Adrenal gland (tissue), 9 donors: ENCODE measurements at regions not wholly inside any gene's neighbourhood (a gene's known extent, or its start where the extent isn't known, plus 50 kb on each side); places are given as distances from the start of the nearest gene placed in this dataset.

Source experiments
- DNase-seq, 7 donors: peaks; one replicate each; pipeline ENCODE4 v3.0.0-alpha.2; 2019 to 2020
- H3K27ac ChIP-seq, 5 donors: fragments of 200-600 bp; sonication (generic) in 4 of 5; 1 replicate in 3 of 5; 2 replicates in 2 of 5; pipeline versions ENCODE4 v1.5.1 to v1.8.0; 2016 to 2020; ENCODE audit warnings: mild to moderate bottlenecking in 1 of 5
- H3K27me3 ChIP-seq: fragments of 200-600 bp; 2 replicates; pipeline ENCODE4 v1.8.0; 2021
- H3K36me3 ChIP-seq, 2 donors: fragments of 200-600 bp; replicated peaks in 1 of 2; 1 replicate in 1 of 2; 2 replicates in 1 of 2; pipeline versions ENCODE4 v1.5.1 to v1.8.0; 2018 to 2022
- H3K4me1 ChIP-seq, 2 donors: fragments of 200-600 bp; replicated peaks in 1 of 2; 1 replicate in 1 of 2; 2 replicates in 1 of 2; pipeline versions ENCODE4 v1.5.1 to v1.8.0; 2018 to 2021
- H3K4me3 ChIP-seq, 4 donors: fragments of 200-600 bp; sonication (generic) in 3 of 4; one replicate each; pipeline ENCODE4 v1.5.1; 2016 to 2018
- H3K9me3 ChIP-seq, 3 donors: fragments of 200-600 bp; sonication (generic) in 1 of 3; replicated peaks in 1 of 3; 1 replicate in 2 of 3; 2 replicates in 1 of 3; pipeline versions ENCODE4 v1.5.1 to v1.8.0; 2016 to 2021
- POLR2A ChIP-seq, 2 donors: fragments of 450-650 bp; IDR thresholded peaks; one replicate each; pipeline ENCODE4 v1.6.1; 2017; ENCODE audit warnings: antibody characterized with exemption in 2 of 2, mild to moderate bottlenecking in 2 of 2, moderate library complexity in 1 of 2
- WGBS, 4 donors: extraction: QIAGEN DNeasy Blood & Tissue Kit in 2 of 4; methylation state at CpG; one replicate each; pipeline versions ENCODE4 v1.1.5 to v1.1.7; 2013 to 2017; 5-methylcytosine and 5-hydroxymethylcytosine counted together
- intact Hi-C, 2 donors: fragments of 100-400 bp; cut with DNase I; formaldehyde crosslinking; loops; one replicate each; pipeline versions ENCODE4 v1.14.1 to v1.15.0; 2022 to 2023
- TF ChIP-seq, protein P1 (sequence below), 6 experiments: fragments of 450-650 bp in 4 of 6; fragments of 200-600 bp in 2 of 6; sonication (generic) in 1 of 6; IDR thresholded peaks; 1 replicate in 5 of 6; 2 replicates in 1 of 6; pipeline versions ENCODE4 v1.5.1 to v1.8.0; 2016 to 2021; ENCODE audit warnings: antibody characterized with exemption in 6 of 6, mild to moderate bottlenecking in 2 of 6, moderate library complexity in 1 of 6
- donor health status: healthy with polysubstance abuse.
- donor health status: Bipolar disorder and iron deficiency.
- donor health status: DM: yes; HTN: yes; CAD: no.
- donor health status: DM: no; HTN: no; CAD: no.
- donor health status: DM: no; HTN: no; CAD: no.

DNA sequence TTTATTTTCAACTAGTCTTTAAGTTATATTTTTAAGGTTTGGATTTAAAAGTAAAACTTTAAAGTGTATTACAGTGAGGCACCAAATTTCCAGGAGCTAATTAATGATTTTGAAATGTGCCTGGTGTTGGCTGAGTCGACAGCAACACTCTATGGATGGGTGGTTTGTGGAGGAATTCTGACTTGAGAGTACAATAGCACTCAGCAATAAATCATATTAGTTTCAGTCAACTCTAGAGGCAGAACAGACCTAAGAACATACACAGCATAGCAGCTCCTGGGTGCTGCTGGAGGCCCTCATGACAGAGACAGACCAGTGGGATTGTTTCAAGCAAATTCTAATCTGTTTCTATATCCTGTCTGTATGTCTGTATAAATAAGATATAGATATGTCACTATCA, 673.4 kb downstream of the TRIML1 start:
- Histone ChIP-seq H3K4me3 (no peak overlapping the region), H3K27ac (no peak overlapping the region), H3K4me1 (no peaks in the 10 kb centered on the region), H3K9me3 (no peaks in the 10 kb centered on the region), H3K36me3 (no peaks in the 10 kb centered on the region), H3K27me3 (no peaks in the 10 kb centered on the region)
- no peak for DNase-seq
- WGBS, 4 donors, result 49 to 65% (median 60%) methylated on average over 1 of the region's 1 CpG
- TF ChIP-seq, protein P1, sequence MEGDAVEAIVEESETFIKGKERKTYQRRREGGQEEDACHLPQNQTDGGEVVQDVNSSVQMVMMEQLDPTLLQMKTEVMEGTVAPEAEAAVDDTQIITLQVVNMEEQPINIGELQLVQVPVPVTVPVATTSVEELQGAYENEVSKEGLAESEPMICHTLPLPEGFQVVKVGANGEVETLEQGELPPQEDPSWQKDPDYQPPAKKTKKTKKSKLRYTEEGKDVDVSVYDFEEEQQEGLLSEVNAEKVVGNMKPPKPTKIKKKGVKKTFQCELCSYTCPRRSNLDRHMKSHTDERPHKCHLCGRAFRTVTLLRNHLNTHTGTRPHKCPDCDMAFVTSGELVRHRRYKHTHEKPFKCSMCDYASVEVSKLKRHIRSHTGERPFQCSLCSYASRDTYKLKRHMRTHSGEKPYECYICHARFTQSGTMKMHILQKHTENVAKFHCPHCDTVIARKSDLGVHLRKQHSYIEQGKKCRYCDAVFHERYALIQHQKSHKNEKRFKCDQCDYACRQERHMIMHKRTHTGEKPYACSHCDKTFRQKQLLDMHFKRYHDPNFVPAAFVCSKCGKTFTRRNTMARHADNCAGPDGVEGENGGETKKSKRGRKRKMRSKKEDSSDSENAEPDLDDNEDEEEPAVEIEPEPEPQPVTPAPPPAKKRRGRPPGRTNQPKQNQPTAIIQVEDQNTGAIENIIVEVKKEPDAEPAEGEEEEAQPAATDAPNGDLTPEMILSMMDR (IDR thresholded peaks at IDR 0.05), result no peak
- TF ChIP-seq POLR2A (IDR thresholded peaks at IDR 0.05), result no peak
- intact Hi-C loops, result no loop called here

DNA sequence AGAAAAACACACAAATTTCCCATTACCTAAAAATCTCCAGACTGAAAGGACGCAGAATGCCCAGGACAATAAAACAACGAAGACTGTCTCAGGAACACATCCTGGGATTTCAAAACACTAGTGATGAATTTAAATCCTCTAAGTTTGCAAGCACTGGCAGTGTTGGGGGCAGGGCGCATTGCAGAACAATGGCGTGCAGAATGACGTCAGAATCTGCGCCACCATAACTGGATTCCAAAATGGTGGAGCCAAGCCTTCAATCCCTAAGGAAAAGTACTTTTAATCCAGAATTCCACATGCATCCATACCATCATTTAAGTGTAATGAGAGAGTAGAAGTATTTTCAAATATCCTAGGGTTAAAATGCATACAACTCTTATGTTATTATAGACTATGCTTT, 679.1 kb downstream of the TRIML1 start:
- H3K9me3 ChIP-seq, result no peaks in the 10 kb centered on the region
- TF ChIP-seq, protein P1 (IDR thresholded peaks at IDR 0.05), result no peak
- TF ChIP-seq POLR2A (IDR thresholded peaks at IDR 0.05), result no peak
- H3K36me3 ChIP-seq, result no peaks in the 10 kb centered on the region
- WGBS, 4 donors, result 92 to 94% (median 93%) methylated on average over 6 of the region's 6 CpGs
- no peak for DNase-seq
- intact Hi-C loops, result no loop called here
- no peak overlapping the region for H3K27ac ChIP-seq
- no peaks in the 10 kb centered on the region for H3K4me1 ChIP-seq
- H3K27me3 ChIP-seq, result no peaks in the 10 kb centered on the region
- no peak overlapping the region for H3K4me3 ChIP-seq

- intact Hi-C loops, result no loop called here
- Histone ChIP-seq H3K4me1 (no peaks in the 10 kb centered on the region), H3K27ac (no peak overlapping the region), H3K4me3 (no peak overlapping the region), H3K9me3 (no peaks in the 10 kb centered on the region), H3K27me3 (no peaks in the 10 kb centered on the region), H3K36me3 (no peaks in the 10 kb centered on the region)
- DNase-seq, result no peak
- WGBS, 4 donors, result 61 to 86% (median 73%) methylated on average over 2 of the region's 2 CpGs
- TF ChIP-seq, protein P1 (IDR thresholded peaks at IDR 0.05), result no peak
- TF ChIP-seq POLR2A (IDR thresholded peaks at IDR 0.05), result no peak
These were observed 680.0 kb downstream of the TRIML1 start for GRCh38 chr4:188819233-188819632.

- no peak for TF ChIP-seq POLR2A (IDR thresholded peaks at IDR 0.05)
- TF ChIP-seq, protein P1 (IDR thresholded peaks at IDR 0.05), result no peak
These were observed 682.3 kb downstream of the TRIML1 start for GRCh38 chr4:188821500-188821899.

More at GRCh38 chr4:188821500-188821899, 682.3 kb downstream of the TRIML1 start:
- DNase-seq, result no peak
- no peak overlapping the region for H3K27ac ChIP-seq
- H3K36me3 ChIP-seq, result no peaks in the 10 kb centered on the region
- H3K27me3 ChIP-seq, result no peaks in the 10 kb centered on the region
- H3K4me1 ChIP-seq, result no peaks in the 10 kb centered on the region
- H3K4me3 ChIP-seq, result no peak overlapping the region
- no peaks in the 10 kb centered on the region for H3K9me3 ChIP-seq
- intact Hi-C loops, result no loop called here
- 81 to 84% (median 83%) methylated on average over 8 of the region's 8 CpGs for WGBS, 4 donors
